ENCODE measurements at regions not wholly inside any gene's neighbourhood (a gene's known extent, or its start where the extent isn't known, plus 50 kb on each side); places are given as distances from the start of the nearest gene placed in this dataset.
A peak's percentile ranks its signal among the peaks of the same experiment; 100 is the strongest.
"Not testable (repeated sequence)": the region's sequence is repeated elsewhere in the genome, so short reads cannot be mapped to it uniquely, and the experiment has no call there.

GRCh38 chr6:127406722-127407121, 52.5 kb downstream of the KIAA0408 start:
- not testable (repeated sequence) for H3K27me3 Mint-ChIP-seq; H3K4me3 Mint-ChIP-seq; H3K36me3 Mint-ChIP-seq (ENCODE audit: low read depth)

GRCh38 chr6:127406122-127406521, 53.1 kb downstream of the KIAA0408 start:
- peaks cover 17% of the 10 kb centered on the region for H3K4me1 Mint-ChIP-seq (ENCODE audit: low read depth)
- no peak for DNase-seq
- no peaks in the 10 kb centered on the region for H3K27me3 Mint-ChIP-seq
- H3K36me3 Mint-ChIP-seq (ENCODE audit: low read depth) = no peaks in the 10 kb centered on the region
- H3K4me3 Mint-ChIP-seq = no peak overlapping the region
- H3K9me3 Mint-ChIP-seq = peaks cover 3% of the 10 kb centered on the region
- H3K27ac Mint-ChIP-seq = no peak overlapping the region

More at GRCh38 chr6:127406722-127407121, 52.5 kb downstream of the KIAA0408 start:
- peaks cover 17% of the 10 kb centered on the region for H3K4me1 Mint-ChIP-seq (ENCODE audit: low read depth)
- not testable (repeated sequence) for DNase-seq, H3K9me3 Mint-ChIP-seq, H3K27ac Mint-ChIP-seq

- DNase-seq = no peak
- no peaks in the 10 kb centered on the region for H3K36me3 Mint-ChIP-seq (ENCODE audit: low read depth)
- H3K27me3 Mint-ChIP-seq = no peaks in the 10 kb centered on the region
- peaks cover 3% of the 10 kb centered on the region for H3K9me3 Mint-ChIP-seq
- H3K4me3 Mint-ChIP-seq = no peak overlapping the region
- no peak overlapping the region for H3K27ac Mint-ChIP-seq
- peaks cover 17% of the 10 kb centered on the region for H3K4me1 Mint-ChIP-seq (ENCODE audit: low read depth)
Observed at GRCh38 chr6:127404594-127405178, 54.5 kb downstream of the KIAA0408 start.

GRCh38 chr6:127404133-127404532, 55.1 kb downstream of the KIAA0408 start:
- Mint-ChIP-seq H3K36me3 (ENCODE audit: low read depth) (no peaks in the 10 kb centered on the region), H3K4me1 (ENCODE audit: low read depth) (peaks cover 17% of the 10 kb centered on the region), H3K4me3 (no peak overlapping the region), H3K27me3 (no peaks in the 10 kb centered on the region), H3K9me3 (peaks cover 3% of the 10 kb centered on the region), H3K27ac (peak overlapping the region; percentile 75)
- no peak for DNase-seq

- DNase-seq = no peak
- H3K9me3 Mint-ChIP-seq = peaks cover 3% of the 10 kb centered on the region
- no peak overlapping the region for H3K4me3 Mint-ChIP-seq
- H3K27ac Mint-ChIP-seq = peak overlapping the region; percentile 75
- peaks cover 17% of the 10 kb centered on the region for H3K4me1 Mint-ChIP-seq (ENCODE audit: low read depth)
- no peaks in the 10 kb centered on the region for H3K27me3 Mint-ChIP-seq
- H3K36me3 Mint-ChIP-seq (ENCODE audit: low read depth) = no peaks in the 10 kb centered on the region
Observed at GRCh38 chr6:127403636-127404035, 55.6 kb downstream of the KIAA0408 start.

GRCh38 chr6:127402890-127403617, 56.1 kb downstream of the KIAA0408 start:
- DNase-seq = no peak
- Mint-ChIP-seq H3K36me3 (ENCODE audit: low read depth) (no peaks in the 10 kb centered on the region), H3K27me3 (no peaks in the 10 kb centered on the region), H3K27ac (peak overlapping the region; percentile 38), H3K4me3 (no peak overlapping the region), H3K9me3 (peaks cover 3% of the 10 kb centered on the region), H3K4me1 (ENCODE audit: low read depth) (peaks cover 19% of the 10 kb centered on the region)

- H3K9me3 Mint-ChIP-seq = no peaks in the 10 kb centered on the region
- H3K4me1 Mint-ChIP-seq (ENCODE audit: low read depth) = peaks cover 4% of the 10 kb centered on the region
- DNase-seq = no peak
- H3K4me3 Mint-ChIP-seq = no peak overlapping the region
- no peaks in the 10 kb centered on the region for H3K36me3 Mint-ChIP-seq (ENCODE audit: low read depth)
- no peaks in the 10 kb centered on the region for H3K27me3 Mint-ChIP-seq
- no peak overlapping the region for H3K27ac Mint-ChIP-seq
Observed at GRCh38 chr6:127397729-127398630, 54.6 kb upstream of the ECHDC1 start.

- not testable (repeated sequence) for H3K4me1 Mint-ChIP-seq (ENCODE audit: low read depth); H3K36me3 Mint-ChIP-seq (ENCODE audit: low read depth); H3K9me3 Mint-ChIP-seq; H3K4me3 Mint-ChIP-seq; H3K27me3 Mint-ChIP-seq; DNase-seq; H3K27ac Mint-ChIP-seq
Observed at GRCh38 chr6:127397171-127397597, 53.8 kb upstream of the ECHDC1 start.
